NB4 (cell line): ENCODE measurements at regions not wholly inside any gene's neighbourhood (a gene's known extent, or its start where the extent isn't known, plus 50 kb on each side); places are given as distances from the start of the nearest gene placed in this dataset.

Source experiments
- MYC ChIP-seq: IDR thresholded peaks from 2 replicates; pipeline ENCODE4 v1.6.1; 2011; ENCODE audit warnings: low read depth, low read length
- POLR2A ChIP-seq: IDR thresholded peaks from 2 replicates; pipeline ENCODE4 v1.6.1; 2011; ENCODE audit warnings: mild to moderate bottlenecking; ENCODE audit not compliant: insufficient read length; ENCODE audit errors: extremely low read depth
- TF ChIP-seq, protein P1 (sequence below): IDR thresholded peaks from one replicate; pipeline ENCODE4 v1.5.1; 2012; ENCODE audit warnings: low read depth, low read length
- TF ChIP-seq, protein P2 (sequence below): IDR thresholded peaks from 2 replicates; pipeline ENCODE4 v1.6.1; 2011; ENCODE audit warnings: low read depth, low read length

DNA sequence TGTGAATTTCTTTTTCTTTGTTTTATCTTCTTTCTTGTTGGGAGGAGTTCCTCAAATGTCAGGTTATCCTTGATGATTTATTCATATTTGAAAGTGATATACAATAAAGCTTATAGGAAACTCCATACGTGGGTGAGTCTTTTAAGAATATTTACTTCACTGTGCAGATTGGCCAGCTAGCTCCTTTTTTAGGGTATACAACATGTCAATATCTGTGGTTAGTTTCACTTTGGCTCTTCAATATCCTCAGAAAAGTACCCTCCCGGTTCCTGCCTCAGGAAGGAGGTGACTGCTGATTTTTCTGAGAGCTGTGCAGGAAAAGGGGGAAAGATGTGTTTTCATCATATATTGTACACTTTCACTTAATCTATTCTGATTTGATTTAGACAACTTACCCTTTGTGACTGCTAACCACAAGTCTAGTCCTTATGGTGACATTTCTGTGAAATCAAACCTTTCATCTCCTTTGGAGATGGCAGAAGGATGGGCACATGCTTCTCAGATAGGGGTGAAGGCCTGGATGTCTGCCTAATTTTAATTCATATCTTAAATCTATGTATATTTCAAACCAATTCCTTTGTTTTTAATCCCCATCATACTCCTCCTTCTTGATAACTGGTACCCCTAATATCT is 98.2 kb upstream of the NECTIN3 start:
- TF ChIP-seq, protein P1, sequence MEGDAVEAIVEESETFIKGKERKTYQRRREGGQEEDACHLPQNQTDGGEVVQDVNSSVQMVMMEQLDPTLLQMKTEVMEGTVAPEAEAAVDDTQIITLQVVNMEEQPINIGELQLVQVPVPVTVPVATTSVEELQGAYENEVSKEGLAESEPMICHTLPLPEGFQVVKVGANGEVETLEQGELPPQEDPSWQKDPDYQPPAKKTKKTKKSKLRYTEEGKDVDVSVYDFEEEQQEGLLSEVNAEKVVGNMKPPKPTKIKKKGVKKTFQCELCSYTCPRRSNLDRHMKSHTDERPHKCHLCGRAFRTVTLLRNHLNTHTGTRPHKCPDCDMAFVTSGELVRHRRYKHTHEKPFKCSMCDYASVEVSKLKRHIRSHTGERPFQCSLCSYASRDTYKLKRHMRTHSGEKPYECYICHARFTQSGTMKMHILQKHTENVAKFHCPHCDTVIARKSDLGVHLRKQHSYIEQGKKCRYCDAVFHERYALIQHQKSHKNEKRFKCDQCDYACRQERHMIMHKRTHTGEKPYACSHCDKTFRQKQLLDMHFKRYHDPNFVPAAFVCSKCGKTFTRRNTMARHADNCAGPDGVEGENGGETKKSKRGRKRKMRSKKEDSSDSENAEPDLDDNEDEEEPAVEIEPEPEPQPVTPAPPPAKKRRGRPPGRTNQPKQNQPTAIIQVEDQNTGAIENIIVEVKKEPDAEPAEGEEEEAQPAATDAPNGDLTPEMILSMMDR = no peak
- TF ChIP-seq POLR2A = no peak
- TF ChIP-seq, protein P2, sequence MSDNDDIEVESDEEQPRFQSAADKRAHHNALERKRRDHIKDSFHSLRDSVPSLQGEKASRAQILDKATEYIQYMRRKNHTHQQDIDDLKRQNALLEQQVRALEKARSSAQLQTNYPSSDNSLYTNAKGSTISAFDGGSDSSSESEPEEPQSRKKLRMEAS = no peak
- TF ChIP-seq MYC = no peak
